Neural cell (in vitro differentiated cells): ENCODE measurements at regions not wholly inside any gene's neighbourhood (a gene's known extent, or its start where the extent isn't known, plus 50 kb on each side); places are given as distances from the start of the nearest gene placed in this dataset.

Experiments used
- H2AFZ ChIP-seq: fragments of 200-600, 300-800 bp; sonication (generic), shearing (Covaris generic); 2 replicates; pipeline ENCODE4 v1.6.0; 2014; ENCODE audit warnings: low read depth, mild to moderate bottlenecking, antibody characterized with exemption, low read length, moderate library complexity
- H3F3A ChIP-seq: fragments of 200-600 bp; shearing (Covaris generic); 2 replicates; pipeline ENCODE4 v1.6.1; 2016; ENCODE audit warnings: mild to moderate bottlenecking, moderate library complexity, mixed read lengths, antibody characterized with exemption, low read length; ENCODE audit not compliant: insufficient read depth, poor library complexity, severe bottlenecking
- H3K27ac ChIP-seq: fragments of 200-600, 300-800 bp; sonication (generic), shearing (Covaris generic); 2 replicates; pipeline ENCODE4 v1.5.1; 2014; ENCODE audit warnings: mild to moderate bottlenecking, low read length, moderate library complexity
- H3K27me3 ChIP-seq: fragments of 300-800, 200-600 bp; sonication (generic), shearing (Covaris generic); 2 replicates; pipeline ENCODE4 v1.6.0; 2014; ENCODE audit warnings: mild to moderate bottlenecking, low read depth, low read length, moderate library complexity; ENCODE audit not compliant: insufficient read depth
- H3K36me3 ChIP-seq: fragments of 300-800, 200-600 bp; sonication (generic), shearing (Covaris generic); 2 replicates; pipeline ENCODE4 v1.5.1; 2014; ENCODE audit warnings: mild to moderate bottlenecking, antibody characterized with exemption, low read length, moderate library complexity; ENCODE audit not compliant: insufficient read depth
- H3K4me2 ChIP-seq: fragments of 300-800, 200-600 bp; sonication (generic), shearing (Covaris generic); 2 replicates; pipeline ENCODE4 v1.6.0; 2014; ENCODE audit warnings: mild to moderate bottlenecking, low read length
- H3K4me3 ChIP-seq: fragments of 300-800, 200-600 bp; sonication (generic), shearing (Covaris generic); 2 replicates; pipeline ENCODE4 v1.5.1; 2014; ENCODE audit warnings: mild to moderate bottlenecking, low read length, moderate library complexity
- H3K79me2 ChIP-seq: fragments of 200-600 bp; shearing (Covaris generic); replicated peaks from 2 replicates; pipeline ENCODE4 v1.6.0; 2014; ENCODE audit warnings: mild to moderate bottlenecking, low read length, moderate library complexity; ENCODE audit not compliant: insufficient read depth
- H3K9ac ChIP-seq: fragments of 300-800, 200-600 bp; sonication (generic), shearing (Covaris generic); 2 replicates; pipeline ENCODE4 v1.6.1; 2016; ENCODE audit warnings: mild to moderate bottlenecking, low read length, mixed read lengths
- H3K9me2 ChIP-seq: fragments of 200-600 bp; shearing (Covaris generic); 2 replicates; pipeline ENCODE4 v1.6.1; 2016; ENCODE audit warnings: mild to moderate bottlenecking, low read length, mixed read lengths; ENCODE audit not compliant: insufficient read depth
- H3K9me3 ChIP-seq: fragments of 200-600, 300-800 bp; sonication (generic), shearing (Covaris generic); 2 replicates; pipeline ENCODE4 v1.6.1; 2016; ENCODE audit warnings: mild to moderate bottlenecking, mixed run types, low read length, moderate library complexity, mixed read lengths
- H4K20me1 ChIP-seq: fragments of 200-600 bp; shearing (Covaris generic); 2 replicates; pipeline ENCODE4 v1.6.1; 2016; ENCODE audit warnings: mild to moderate bottlenecking, mixed run types; ENCODE audit not compliant: insufficient read depth
- CTCF ChIP-seq: fragments of 450-650 bp; IDR thresholded peaks from 2 replicates; pipeline ENCODE4 v1.5.1; 2014; ENCODE audit warnings: antibody characterized with exemption, mild to moderate bottlenecking, moderate library complexity; ENCODE audit not compliant: poor library complexity, severe bottlenecking
- EP300 ChIP-seq: fragments of 450-650 bp; conservative IDR thresholded peaks from 2 replicates; pipeline ENCODE4 v1.6.1; 2014; ENCODE audit warnings: antibody characterized with exemption, mild to moderate bottlenecking, moderate library complexity; ENCODE audit not compliant: poor library complexity, severe bottlenecking
- EZH2 ChIP-seq: fragments of 200-600, 300-800 bp; shearing (Covaris generic), sonication (generic); IDR thresholded peaks from 2 replicates; pipeline ENCODE4 v1.6.1; 2014; ENCODE audit warnings: antibody characterized with exemption, low read length, borderline replicate concordance, mild to moderate bottlenecking; ENCODE audit not compliant: insufficient read depth, poor library complexity, severe bottlenecking
- MXI1 ChIP-seq: fragments of 450-650 bp; conservative IDR thresholded peaks from 2 replicates; pipeline ENCODE4 v1.6.1; 2014; ENCODE audit warnings: antibody characterized with exemption, mild to moderate bottlenecking; ENCODE audit not compliant: poor library complexity, severe bottlenecking
- POLR2AphosphoS5 ChIP-seq: IDR thresholded peaks from 2 replicates; pipeline ENCODE4 v1.6.1; 2012
- RAD21 ChIP-seq: fragments of 450-650 bp; conservative IDR thresholded peaks from 2 replicates; pipeline ENCODE4 v1.6.1; 2014; ENCODE audit warnings: antibody characterized with exemption, mild to moderate bottlenecking, moderate library complexity
- SMC3 ChIP-seq: fragments of 450-650 bp; conservative IDR thresholded peaks from 2 replicates; pipeline ENCODE4 v1.6.1; 2014; ENCODE audit warnings: antibody characterized with exemption, mild to moderate bottlenecking, moderate library complexity; ENCODE audit not compliant: poor library complexity
- TAF1 ChIP-seq: IDR thresholded peaks from 2 replicates; pipeline ENCODE4 v1.6.1; 2012; ENCODE audit warnings: low read depth
- TF ChIP-seq, protein P1 (sequence below): IDR thresholded peaks from 2 replicates; pipeline ENCODE4 v1.6.1; 2012; ENCODE audit warnings: borderline replicate concordance

- Histone ChIP-seq H4K20me1 (no peaks in the 10 kb centered on the region), H3K36me3 (no peaks in the 10 kb centered on the region), H2AFZ (no peak overlapping the region), H3K9ac (no peak overlapping the region), H3K9me2 (no peaks in the 10 kb centered on the region), H3K79me2 (no peaks in the 10 kb centered on the region), H3K4me2 (no peak overlapping the region), H3K9me3 (no peaks in the 10 kb centered on the region), H3F3A (no peaks in the 10 kb centered on the region), H3K27ac (no peak overlapping the region), H3K4me3 (no peak overlapping the region), H3K27me3 (no peaks in the 10 kb centered on the region)
- no peak for TF ChIP-seq CTCF
- no peak for TF ChIP-seq SMC3
- TF ChIP-seq, protein P1, sequence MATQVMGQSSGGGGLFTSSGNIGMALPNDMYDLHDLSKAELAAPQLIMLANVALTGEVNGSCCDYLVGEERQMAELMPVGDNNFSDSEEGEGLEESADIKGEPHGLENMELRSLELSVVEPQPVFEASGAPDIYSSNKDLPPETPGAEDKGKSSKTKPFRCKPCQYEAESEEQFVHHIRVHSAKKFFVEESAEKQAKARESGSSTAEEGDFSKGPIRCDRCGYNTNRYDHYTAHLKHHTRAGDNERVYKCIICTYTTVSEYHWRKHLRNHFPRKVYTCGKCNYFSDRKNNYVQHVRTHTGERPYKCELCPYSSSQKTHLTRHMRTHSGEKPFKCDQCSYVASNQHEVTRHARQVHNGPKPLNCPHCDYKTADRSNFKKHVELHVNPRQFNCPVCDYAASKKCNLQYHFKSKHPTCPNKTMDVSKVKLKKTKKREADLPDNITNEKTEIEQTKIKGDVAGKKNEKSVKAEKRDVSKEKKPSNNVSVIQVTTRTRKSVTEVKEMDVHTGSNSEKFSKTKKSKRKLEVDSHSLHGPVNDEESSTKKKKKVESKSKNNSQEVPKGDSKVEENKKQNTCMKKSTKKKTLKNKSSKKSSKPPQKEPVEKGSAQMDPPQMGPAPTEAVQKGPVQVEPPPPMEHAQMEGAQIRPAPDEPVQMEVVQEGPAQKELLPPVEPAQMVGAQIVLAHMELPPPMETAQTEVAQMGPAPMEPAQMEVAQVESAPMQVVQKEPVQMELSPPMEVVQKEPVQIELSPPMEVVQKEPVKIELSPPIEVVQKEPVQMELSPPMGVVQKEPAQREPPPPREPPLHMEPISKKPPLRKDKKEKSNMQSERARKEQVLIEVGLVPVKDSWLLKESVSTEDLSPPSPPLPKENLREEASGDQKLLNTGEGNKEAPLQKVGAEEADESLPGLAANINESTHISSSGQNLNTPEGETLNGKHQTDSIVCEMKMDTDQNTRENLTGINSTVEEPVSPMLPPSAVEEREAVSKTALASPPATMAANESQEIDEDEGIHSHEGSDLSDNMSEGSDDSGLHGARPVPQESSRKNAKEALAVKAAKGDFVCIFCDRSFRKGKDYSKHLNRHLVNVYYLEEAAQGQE = no peak
- TF ChIP-seq MXI1 = no peak
- no peak for TF ChIP-seq RAD21
- no peak for TF ChIP-seq TAF1
- no peak for TF ChIP-seq EP300
- no peak for TF ChIP-seq POLR2AphosphoS5
- TF ChIP-seq EZH2 = no peak
Observed at GRCh38 chr4:141409556-141409955, 188.9 kb downstream of the ZNF330 start.

DNA sequence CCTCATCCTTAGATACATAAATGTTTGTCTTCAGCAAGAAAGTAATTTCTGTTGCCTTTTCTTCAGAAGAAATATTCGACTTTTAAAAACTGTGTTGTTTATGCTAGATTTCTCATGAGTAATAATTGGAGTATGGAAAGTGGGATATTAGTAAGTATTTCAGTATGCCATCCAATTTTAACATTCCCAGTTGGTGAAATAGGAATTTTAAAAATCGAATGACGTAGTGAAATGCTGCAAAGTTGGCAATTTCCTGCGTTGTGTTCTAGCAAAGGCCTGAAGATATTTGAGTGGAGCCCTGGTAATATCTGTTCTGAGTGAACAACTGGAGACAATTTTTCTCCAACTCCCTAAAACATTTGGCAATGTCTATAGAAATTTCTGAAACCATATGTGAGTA lies 190.1 kb downstream of the ZNF330 start:
- Histone ChIP-seq H3K9ac (no peak overlapping the region), H3K36me3 (no peaks in the 10 kb centered on the region), H3K9me2 (no peaks in the 10 kb centered on the region), H3K27me3 (no peaks in the 10 kb centered on the region), H3K4me2 (no peak overlapping the region), H3K4me3 (no peak overlapping the region), H3K79me2 (no peaks in the 10 kb centered on the region), H2AFZ (no peak overlapping the region), H3K9me3 (no peaks in the 10 kb centered on the region), H3F3A (no peaks in the 10 kb centered on the region), H4K20me1 (no peaks in the 10 kb centered on the region), H3K27ac (no peak overlapping the region)
- TF ChIP-seq EZH2 (no peak), MXI1 (no peak), EP300 (no peak), TAF1 (no peak), SMC3 (no peak), RAD21 (no peak), CTCF (no peak), POLR2AphosphoS5 (no peak)
- TF ChIP-seq, protein P1 = no peak
